ENCODE measurements at regions not wholly inside any gene's neighbourhood (a gene's known extent, or its start where the extent isn't known, plus 50 kb on each side); places are given as distances from the start of the nearest gene placed in this dataset.

DNA sequence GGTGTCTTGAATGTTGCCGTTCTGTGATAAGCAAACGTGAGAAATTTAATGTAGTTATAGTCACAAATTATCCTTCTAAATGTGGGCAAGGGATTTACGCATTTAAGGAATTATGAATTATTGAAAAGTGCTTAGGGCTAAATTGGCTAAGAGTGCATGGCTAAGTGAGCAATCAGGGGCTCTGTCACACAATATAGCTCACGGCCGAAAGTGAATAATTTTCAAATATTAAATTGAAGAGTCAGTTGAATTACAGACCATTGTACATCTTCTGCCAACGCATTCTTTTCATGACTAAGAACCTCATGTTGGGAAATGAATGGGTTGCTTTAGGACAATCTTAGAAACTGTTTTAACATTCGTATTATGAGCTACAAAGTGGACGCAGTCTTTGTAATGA is 1832.9 kb upstream of the LRRTM1 start:
- TF ChIP-seq EZH2 (IDR thresholded peaks at IDR 0.05) (no peak), POLR2AphosphoS5 (IDR thresholded peaks at IDR 0.05; ENCODE audit: borderline replicate concordance, low read depth, low read length) (no peak), FOXP2 (optimal IDR thresholded peaks at IDR 0.05; ENCODE audit: control extremely low read depth, extremely low read length, insufficient read depth) (no peak)

Measured in SK-N-MC (cell line).